GM12873 (cell line): ENCODE measurements at regions not wholly inside any gene's neighbourhood (a gene's known extent, or its start where the extent isn't known, plus 50 kb on each side); places are given as distances from the start of the nearest gene placed in this dataset.

Source experiments
- CTCF ChIP-seq: IDR thresholded peaks from 2 replicates; pipeline ENCODE4 v1.5.1; 2012; ENCODE audit warnings: low read depth, mild to moderate bottlenecking, moderate library complexity, low read length, control low read depth; ENCODE audit not compliant: insufficient read depth; ENCODE audit errors: missing control alignments

GRCh38 chr2:6448893-6449292 lies 416.8 kb downstream of the CMPK2 start:
- no peak for TF ChIP-seq CTCF

GRCh38 chr2:6449343-6449742 lies 416.4 kb downstream of the CMPK2 start:
- no peak for TF ChIP-seq CTCF

GRCh38 chr2:6452702-6453481 lies 412.8 kb downstream of the CMPK2 start:
- TF ChIP-seq CTCF: peak; percentile 35

GRCh38 chr2:6454286-6454990 lies 411.3 kb downstream of the CMPK2 start:
- TF ChIP-seq CTCF: no peak

- no peak for TF ChIP-seq CTCF
These were observed 406.6 kb downstream of the CMPK2 start for GRCh38 chr2:6459138-6459537.

- TF ChIP-seq CTCF: no peak
These were observed 395.2 kb downstream of the CMPK2 start for GRCh38 chr2:6470518-6470917.

- TF ChIP-seq CTCF: no peak
These were observed 394.3 kb downstream of the CMPK2 start for GRCh38 chr2:6471419-6471818.
